ENCODE measurements at regions not wholly inside any gene's neighbourhood (a gene's known extent, or its start where the extent isn't known, plus 50 kb on each side); places are given as distances from the start of the nearest gene placed in this dataset.
"Not testable (repeated sequence)": the region's sequence is repeated elsewhere in the genome, so short reads cannot be mapped to it uniquely, and the experiment has no call there.

DNA sequence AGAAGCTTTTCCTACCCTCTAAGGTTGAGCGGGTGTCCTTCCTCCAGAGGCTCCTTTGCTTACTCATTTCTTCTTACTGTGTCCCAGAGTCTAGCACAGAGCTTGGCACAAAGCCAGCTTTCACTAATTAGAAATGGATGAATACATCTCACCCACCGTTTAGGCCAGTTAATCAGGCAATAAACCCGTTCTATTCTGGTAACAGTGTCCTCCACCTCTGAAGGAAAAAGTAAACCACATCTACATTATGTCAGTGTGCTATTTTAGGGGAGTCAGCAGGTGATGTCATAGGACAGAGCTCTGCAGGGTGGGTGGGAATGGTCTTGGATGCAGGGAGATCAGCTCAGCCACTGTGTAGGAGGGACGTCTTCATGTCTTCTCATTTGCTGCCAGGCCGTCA, 109.2 kb downstream of the OSTF1 start:
- no peak for DNase-seq

DNA sequence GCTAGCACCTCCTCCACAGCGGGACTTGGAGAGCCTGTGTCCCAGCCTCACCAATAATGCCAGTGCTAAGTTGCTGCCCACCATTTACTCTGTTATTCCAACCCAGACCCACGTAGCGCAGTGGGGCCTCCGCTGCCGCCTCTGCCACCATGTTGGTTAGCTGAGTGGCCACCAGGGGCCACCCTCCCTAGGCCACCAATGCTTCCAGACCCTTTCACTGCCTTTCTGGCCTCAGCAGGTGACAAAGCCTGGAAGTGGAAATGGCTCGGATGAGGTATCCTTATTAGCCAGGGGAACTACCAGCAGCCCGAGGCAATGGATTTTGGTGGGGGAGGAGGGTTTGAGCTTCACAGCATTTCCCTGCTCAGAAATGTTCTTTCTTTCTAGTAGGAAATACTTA, 110.1 kb downstream of the OSTF1 start:
- no peak for DNase-seq

- DNase-seq: no peak
Measured at GRCh38 chr9:75200892-75201470, 112.7 kb downstream of the OSTF1 start.

DNA sequence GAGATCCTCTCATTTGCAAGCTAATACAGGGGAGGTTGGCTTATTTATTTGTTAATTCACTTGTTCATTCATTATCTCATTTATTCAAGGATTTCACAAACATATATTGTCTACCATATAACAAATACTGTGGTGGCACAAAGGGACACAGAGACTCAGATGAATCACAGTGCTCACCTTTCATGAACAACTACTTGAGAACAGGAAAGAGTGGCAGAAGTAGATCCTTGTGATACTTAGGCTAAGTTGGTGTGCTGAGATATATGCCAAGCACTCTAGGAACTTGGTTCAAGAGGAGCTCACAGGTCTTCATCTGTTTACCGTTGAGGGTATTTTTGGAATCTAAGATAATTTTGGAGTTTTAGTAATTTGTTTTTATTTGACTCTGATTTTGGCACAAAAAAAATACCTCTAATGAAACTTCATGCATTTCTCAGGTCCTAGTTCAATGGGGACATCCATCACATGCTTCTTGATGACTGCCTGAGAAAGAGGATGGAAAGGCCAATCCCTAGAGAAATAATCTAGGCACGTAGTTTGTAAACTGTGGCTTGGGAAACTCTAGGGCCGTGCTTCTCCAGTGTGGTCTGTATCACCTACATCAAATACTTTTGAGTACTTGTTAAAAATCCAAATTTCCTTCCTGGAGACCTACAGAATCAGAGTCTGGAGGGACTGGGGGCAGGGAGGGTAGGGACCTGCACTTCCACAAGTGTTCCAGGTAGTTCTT, 113.3 kb downstream of the OSTF1 start:
- no peak for DNase-seq

DNA sequence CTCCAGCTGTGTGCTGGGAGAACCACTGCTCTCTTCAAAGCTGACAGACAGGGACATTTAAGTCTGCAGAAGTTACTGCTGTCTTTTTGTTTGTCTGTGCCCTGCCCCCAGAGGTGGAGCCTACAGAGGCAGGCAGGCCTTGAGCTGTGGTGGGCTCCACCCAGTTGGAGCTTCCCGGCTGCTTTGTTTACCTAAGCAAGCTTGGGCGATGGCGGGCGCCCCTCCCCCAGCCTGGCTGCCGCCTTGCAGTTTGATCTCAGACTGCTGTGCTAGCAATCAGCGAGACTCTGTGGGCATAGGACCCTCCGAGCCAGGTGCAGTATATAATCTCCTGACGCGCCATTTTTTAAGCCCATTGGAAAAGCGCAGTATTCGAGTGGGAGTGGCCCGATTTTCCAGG, 119.7 kb downstream of the OSTF1 start:
- not testable (repeated sequence) for DNase-seq

- DNase-seq: no peak
Measured at GRCh38 chr9:75210215-75210614, 121.9 kb downstream of the OSTF1 start.

GRCh38 chr9:75213765-75214164, 125.5 kb downstream of the OSTF1 start:
- DNase-seq: no peak

DNA sequence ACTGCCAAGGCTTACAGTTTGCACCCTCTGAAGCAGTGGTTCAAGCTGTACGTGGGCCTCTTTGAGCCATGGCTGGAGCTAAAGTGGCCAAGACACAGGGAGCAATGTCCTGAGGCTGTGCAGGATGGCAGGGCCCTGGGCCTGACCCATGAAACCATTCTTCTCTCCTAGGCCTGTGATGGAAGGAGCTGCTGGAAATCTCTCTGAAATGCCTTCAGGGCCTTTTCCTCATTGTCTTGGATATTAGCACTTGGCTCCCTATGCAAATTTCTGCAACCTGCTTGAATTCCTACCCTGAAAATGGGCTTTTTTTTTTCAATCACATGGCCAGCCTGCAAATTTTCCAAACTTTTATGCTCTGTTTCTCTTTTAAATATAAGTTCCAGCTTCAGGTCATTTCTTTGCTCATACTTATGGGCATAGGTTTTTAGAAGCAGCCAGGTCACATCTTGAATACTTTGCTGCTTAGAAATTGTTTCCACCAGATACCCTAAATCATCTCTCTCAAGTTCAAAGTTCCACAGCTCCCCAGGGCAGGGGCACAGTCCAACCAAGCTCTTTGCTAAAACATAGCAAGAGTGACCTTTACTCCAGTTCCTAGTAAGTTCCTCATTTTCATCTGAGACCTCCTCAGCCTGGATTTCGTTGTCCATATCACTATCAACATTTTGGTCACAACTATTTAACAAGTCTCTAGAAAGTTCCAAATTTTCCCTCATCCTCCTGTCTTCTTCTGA, 138.3 kb downstream of the OSTF1 start:
- DNase-seq: no peak

- no peak for DNase-seq
Measured at GRCh38 chr9:75228893-75229292, 140.6 kb downstream of the OSTF1 start.

DNA sequence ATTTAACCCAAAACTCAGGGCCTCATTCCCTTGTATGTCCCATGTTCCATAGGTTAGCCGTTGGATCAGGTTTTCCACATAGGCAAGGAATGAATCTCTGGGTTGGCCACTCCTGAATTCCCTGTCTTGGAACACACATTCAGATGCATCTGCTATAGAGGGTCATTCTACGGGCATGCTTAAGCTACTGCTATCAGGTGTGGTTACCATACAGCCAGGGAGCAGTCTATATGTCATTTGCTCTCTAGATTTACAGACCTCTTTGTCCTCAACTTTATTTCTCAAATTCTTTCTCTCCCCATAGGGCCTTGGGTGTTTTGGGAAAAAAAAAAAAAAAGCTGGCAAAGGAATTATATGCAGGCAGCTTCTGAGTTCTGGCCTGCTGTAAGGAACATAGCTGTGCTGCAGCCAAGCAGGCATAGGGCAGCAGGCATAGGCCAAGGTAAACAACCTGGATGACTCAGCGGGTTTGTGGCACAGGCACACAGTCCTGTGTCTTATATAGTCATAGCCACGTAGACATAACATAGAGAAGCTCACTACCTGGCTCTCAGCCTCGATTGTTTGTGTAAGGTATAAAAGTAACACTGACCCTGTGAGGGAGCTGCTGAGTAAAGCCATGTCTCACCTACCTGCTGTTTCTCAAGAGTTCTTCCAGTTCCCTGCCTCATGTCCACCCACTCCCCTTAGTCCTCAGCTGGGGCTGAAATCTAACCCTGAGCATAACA, 141.5 kb downstream of the OSTF1 start:
- DNase-seq: no peak

DNA sequence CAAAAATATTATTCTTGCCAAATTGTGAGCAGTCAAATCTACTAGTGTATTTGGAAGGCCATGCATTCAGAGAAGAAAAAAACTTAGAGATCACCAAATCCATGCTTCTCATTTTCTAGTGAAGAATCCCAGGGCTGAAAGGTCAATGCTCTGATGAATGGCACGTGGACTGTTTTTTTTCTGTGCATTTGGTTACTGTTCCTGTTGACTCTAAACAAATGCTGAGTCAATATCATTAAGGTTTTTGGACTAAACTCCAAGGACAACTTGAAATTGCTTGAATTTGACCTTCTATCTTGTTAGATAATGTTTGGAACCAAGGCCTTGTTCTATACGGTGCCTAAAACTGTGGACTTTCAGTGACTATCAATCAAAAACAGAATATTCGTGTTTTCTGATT, 142.2 kb downstream of the OSTF1 start:
- no peak for DNase-seq

DNA sequence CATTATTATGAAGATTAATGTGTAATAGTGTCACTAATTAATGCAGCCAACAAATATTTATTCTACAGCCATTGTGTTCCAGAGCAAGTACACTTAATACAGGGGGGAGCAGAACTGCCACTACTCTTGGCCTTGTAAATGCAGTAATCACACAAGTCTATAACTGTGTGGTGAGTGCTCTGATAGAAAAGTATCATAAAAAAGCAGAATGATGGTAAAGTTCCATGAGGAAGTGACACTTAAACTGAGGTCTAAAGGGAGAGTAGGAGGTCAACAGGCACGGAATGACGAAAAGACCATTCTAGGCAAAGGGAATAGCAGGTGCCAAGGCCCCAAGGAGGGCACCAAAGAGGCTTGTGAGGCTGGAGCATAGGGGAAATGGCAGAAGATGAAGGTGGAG, 142.9 kb downstream of the OSTF1 start:
- DNase-seq: no peak

DNA sequence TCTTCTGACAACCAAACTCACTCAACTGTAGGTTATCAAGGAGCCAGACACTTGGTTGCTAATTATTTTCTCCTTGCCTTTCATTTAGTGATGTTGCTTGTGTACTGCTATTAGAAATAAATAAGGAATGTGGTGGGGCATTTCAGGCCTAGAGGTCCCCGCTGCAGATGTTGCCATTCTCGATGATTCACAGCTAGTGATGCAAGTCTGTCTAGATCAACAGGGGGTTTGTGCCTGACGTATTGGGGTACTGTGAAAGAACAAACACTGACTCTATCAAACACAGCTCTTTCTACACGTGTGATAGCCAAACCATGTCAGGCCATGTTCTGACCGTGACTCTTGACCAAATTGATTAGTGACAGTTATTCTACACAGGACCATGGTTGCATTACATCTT, 144.7 kb downstream of the OSTF1 start:
- DNase-seq: no peak

GRCh38 chr9:75235632-75236031, 147.3 kb downstream of the OSTF1 start:
- DNase-seq: no peak

- peak; percentile 20 for DNase-seq
Measured at GRCh38 chr9:75238311-75238976, 150.1 kb downstream of the OSTF1 start.

- no peak for DNase-seq
Measured at GRCh38 chr9:75239176-75239575, 150.9 kb downstream of the OSTF1 start.

DNA sequence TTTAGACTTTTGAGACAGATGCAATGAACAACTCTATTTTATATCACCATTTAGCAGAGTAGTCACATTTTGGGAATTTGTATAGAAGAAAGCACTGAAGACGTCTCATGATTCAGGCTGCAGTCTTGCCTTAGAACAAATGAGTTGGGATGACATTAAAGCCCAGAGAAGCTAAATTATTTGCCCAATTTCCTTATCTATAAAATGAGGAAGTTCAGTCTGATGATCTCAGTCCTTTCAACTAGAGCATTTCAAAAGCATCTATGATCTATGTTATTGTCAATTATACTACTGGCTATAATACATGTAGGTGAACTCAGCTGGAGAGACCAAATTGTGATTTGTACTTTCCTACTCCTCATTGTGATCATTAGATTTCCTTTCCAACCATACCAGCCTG, 154.1 kb downstream of the OSTF1 start:
- DNase-seq: no peak

GRCh38 chr9:75246949-75247348, 158.6 kb downstream of the OSTF1 start:
- DNase-seq: no peak

GRCh38 chr9:75265525-75265972, 177.2 kb downstream of the OSTF1 start:
- DNase-seq: peak; percentile 23

- no peak for DNase-seq
Measured at GRCh38 chr9:75269197-75269596, 180.9 kb downstream of the OSTF1 start.

DNA sequence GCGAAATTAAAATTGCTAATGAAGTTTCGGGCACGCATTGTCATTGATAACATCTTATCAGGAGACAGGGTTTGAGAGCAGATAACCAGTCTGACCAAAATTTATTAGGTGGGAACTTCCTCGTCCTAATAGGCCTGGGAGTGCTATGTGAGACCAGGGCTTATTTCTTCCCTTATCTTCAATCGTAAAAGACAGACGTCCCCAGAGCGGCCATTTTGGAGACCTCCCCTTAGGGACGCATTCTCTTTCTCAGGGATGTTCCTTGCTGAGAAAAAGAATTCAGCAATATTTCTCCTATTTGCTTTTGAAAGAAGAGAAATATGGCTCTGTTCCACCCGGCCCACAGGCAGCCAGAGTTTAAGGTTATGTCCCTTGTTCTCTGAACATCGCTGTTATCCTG, 184.7 kb downstream of the OSTF1 start:
- not testable (repeated sequence) for DNase-seq

GRCh38 chr9:75274781-75275180, 186.5 kb downstream of the OSTF1 start:
- no peak for DNase-seq

GRCh38 chr9:75282047-75282446, 193.7 kb downstream of the OSTF1 start:
- no peak for DNase-seq

Data from T-helper 9 cell (primary cell).